ENCODE measurements at regions not wholly inside any gene's neighbourhood (a gene's known extent, or its start where the extent isn't known, plus 50 kb on each side); places are given as distances from the start of the nearest gene placed in this dataset.

DNA sequence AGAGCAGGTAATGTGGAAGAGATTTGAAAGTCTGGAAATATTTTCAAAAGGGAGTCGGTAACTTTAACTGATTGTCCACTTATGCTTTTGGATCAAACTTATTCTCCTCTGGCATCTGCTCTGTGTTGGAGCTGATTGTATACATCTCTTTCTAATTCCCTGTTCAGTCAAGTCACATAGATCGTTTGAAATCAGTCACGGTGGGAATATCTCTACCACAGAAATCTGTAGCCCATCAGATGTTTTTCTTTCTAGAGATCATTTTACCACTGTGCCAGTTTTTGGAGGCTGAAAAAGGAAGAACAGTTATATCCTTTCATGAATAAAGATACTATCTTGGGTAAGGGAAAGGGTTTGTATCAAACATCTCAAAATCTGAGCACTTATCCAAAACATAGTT lies 1853.3 kb downstream of the EFNA5 start:
- no peak overlapping the region for H3K4me3 ChIP-seq (ENCODE audit: low read depth, low read length)
- no peak for DNase-seq (ENCODE audit: low read depth)

DNA sequence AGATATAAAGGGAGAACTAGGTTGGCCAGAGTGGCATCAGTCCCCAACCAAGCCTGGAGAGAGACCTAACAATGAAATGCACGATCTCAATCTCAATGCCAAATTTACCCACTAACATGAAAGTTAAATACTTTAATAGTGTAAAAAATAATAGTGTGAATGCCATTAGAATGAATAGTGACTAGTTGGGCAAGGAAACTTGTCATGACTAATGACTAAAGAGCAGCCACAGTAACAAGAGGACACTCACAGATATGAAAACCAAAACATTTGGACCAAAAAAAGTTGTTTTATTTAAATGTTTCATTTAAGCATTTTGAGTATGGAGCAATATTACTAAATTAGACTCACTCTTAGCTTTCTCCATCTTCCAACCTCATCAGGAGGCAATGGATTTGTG lies 1853.8 kb downstream of the EFNA5 start:
- DNase-seq (ENCODE audit: low read depth), result no peak
- H3K4me3 ChIP-seq (ENCODE audit: low read depth, low read length), result no peak overlapping the region

DNA sequence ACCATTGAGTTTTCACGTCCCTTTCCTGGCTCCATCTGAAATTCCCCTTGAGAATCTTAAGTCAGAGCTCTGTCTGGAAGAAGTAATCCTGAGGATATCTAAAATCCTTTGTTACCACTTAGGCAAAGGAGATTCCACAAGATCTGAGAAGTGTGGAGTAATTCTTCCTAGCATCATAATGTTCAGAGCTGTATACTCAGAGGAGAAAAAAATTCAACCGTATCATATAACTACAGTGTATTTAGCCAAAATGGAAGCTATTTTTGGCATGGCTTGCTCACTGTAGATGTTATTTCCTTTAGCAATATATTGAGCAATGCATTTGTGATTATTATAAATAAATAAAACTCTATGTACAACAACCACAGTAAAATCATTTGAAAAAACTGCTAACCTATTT lies 1858.4 kb downstream of the EFNA5 start:
- DNase-seq (ENCODE audit: low read depth), result peak; percentile 17
- H3K4me3 ChIP-seq (ENCODE audit: low read depth, low read length), result no peak overlapping the region

DNA sequence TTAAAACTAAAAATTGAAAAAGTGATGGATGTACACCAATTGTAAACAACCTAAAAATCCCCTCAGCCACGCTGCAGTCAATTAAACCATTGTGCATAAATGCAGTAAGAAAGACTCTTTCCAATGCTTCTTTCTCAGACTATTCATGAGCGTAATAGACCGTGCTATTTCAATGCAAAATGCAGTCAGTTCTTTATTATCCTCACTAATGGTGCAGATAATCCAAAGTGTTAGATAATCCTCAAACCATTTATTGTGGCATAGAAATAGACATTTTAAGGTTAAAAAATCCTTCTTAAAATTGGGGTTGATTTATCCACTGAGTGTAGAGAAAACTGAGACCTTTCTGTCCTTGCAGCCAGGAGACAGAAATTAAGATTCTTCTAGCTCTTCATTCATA lies 1862.8 kb downstream of the EFNA5 start:
- no peak overlapping the region for H3K4me3 ChIP-seq (ENCODE audit: low read depth, low read length)
- no peak for DNase-seq (ENCODE audit: low read depth)

DNA sequence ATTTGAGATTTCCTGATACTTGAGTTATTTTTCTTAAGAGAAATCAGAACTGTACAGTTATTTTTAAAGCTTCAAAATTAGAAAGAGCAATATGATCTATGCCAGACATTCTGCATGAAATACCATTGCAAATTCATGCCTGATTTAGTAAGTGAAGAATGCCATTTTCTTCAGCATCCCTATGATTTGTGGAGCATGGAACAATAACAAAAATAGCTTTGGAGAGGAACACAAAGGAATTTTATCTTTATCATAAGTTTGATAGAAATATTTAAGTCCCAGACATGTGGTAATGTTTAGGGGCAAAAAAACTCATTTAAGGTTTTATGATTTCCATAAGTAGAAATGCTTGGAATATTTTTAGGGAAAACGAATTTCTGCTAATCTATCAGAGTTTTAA lies 1863.4 kb downstream of the EFNA5 start:
- no peak for DNase-seq (ENCODE audit: low read depth)
- no peak overlapping the region for H3K4me3 ChIP-seq (ENCODE audit: low read depth, low read length)

DNA sequence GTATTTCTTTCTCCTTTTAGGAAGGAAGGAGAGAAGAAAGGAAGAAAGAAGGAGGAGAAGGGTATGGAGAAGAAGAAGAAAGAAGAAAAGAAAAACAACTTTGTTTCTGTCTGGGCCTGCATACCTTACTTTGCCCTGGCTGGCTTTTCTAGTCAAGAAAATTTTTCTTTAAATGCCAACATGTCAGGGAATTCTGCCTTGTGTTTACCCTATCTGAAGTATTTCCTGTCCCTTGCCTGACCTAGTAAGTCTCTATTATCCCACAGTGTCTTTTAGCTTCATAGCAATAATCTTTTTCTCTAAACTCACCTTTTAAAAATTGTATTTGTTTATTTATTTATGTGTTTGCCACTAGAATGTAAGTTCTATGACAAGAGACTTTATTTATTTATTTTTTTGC lies 1864.1 kb downstream of the EFNA5 start:
- no peak overlapping the region for H3K4me3 ChIP-seq (ENCODE audit: low read depth, low read length)
- no peak for DNase-seq (ENCODE audit: low read depth)

DNA sequence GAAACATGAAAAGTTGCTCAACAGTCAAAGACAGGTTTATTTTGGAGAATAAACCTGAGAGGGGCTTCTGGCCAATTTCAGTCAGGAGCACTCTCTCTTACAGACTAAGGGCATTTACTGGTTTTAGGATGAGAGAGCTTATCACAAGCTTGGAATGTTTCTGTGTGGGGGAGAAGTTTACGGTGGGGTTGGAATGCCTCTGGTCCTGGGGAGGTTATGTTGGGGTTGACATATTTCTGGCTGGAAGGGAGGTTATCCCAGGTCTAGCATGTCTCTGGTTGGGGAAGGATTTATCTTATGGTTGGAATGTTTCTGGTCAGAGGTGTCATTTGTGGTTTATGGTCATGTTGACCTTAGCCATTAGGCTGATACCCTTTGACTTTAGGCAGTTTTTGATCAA lies 1867.3 kb downstream of the EFNA5 start:
- H3K4me3 ChIP-seq (ENCODE audit: low read depth, low read length), result no peak overlapping the region
- DNase-seq (ENCODE audit: low read depth), result no peak

DNA sequence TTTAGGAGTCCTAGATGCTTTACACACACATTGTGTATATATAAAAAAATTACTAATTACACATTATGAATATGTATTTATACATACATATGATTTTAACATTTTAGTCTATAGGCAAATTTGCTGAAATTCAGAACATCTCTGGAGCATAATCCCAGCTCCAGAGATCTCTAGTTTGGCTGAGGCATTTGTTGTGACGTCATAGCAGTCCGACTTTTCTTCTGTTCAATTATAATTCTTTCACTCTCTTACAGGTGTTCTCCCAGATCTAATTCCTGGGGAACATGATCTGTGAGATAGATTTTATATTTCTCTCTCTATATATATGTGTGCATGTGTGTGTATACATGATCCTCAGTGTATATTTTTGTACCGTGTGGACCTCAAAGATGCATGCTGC lies 1876.2 kb downstream of the EFNA5 start:
- H3K4me3 ChIP-seq (ENCODE audit: low read depth, low read length), result no peak overlapping the region
- DNase-seq (ENCODE audit: low read depth), result no peak

DNA sequence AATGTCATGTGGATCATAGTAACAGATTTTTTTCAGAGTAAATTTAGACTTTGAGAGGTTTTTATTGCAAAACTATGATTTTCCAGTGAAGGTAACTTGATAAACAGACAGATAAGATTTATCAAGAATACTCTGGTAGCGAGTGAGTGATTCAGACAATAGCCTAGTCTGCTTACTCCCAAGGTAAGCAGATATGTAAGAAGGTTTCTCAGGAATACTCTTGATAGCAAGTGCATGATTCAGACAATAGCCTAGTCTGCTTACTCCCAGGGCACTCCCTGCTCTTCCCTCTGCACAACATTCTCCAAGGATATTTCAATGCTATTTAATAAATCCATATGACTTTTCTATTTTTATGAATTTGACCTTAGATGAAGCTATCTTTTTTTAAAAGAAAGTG lies 1881.5 kb downstream of the EFNA5 start:
- no peak overlapping the region for H3K4me3 ChIP-seq (ENCODE audit: low read depth, low read length)

DNA sequence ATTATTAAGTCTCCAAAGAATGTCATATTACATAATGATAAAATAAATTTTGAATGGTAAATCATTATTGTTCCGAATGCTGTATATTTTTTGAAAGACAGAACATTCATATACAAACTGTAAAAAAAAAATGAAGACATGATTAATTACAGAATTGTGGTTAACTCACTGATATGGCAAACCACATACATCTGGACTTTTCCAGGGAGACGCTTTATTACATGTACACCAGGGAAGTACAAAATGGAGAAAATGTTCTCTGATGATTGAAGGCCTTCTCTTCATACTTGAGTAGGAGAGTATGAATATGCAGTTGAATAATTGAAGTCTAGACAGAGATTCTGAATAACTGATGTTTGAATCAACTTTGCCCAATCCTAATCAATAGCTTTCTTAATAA lies 1886.9 kb downstream of the EFNA5 start:
- no peak overlapping the region for H3K4me3 ChIP-seq (ENCODE audit: low read depth, low read length)
- no peak for DNase-seq (ENCODE audit: low read depth)

More for the DNA sequence above, 1881.5 kb downstream of the EFNA5 start:
- DNase-seq (ENCODE audit: low read depth), result no peak

DNA sequence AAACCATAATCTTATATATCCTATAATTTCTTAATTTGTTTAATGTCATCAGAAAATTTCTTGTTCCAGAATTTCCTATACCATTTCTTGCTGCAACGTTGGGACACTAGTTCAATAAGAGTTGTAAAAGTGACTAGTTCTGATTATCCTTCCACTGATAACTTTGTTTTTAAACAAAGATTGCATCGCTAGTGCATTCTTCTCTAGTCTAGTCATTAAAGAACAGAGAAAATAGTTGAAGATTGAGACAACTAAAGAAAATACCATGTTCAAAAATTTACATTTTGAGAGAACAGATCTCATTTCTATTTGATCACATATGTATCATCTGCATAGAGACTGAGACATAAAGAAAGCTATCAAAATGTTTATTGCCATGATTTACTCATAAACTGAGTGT lies 1888.2 kb downstream of the EFNA5 start:
- H3K4me3 ChIP-seq (ENCODE audit: low read depth, low read length), result no peak overlapping the region
- DNase-seq (ENCODE audit: low read depth), result peak; percentile 2

DNA sequence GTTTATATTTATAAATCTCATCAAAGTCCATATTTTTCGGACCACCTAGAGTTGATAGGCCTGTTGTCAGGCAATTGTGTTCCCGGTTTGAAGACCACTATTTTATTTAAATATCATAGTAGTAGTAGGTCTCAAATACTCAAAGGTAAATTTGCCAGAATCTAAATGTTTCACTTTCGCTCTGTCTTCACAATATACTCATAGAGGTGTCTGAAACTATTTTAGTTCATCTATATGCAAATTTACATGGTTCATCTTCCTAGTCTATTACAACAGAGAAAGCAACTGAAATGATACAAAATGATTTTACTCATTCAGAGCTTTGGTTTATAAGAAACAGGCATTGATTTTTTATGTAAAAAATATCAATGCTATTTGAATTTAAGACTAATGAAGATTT lies 1897.5 kb downstream of the EFNA5 start:
- H3K4me3 ChIP-seq (ENCODE audit: low read depth, low read length), result no peak overlapping the region
- no peak for DNase-seq (ENCODE audit: low read depth)

DNA sequence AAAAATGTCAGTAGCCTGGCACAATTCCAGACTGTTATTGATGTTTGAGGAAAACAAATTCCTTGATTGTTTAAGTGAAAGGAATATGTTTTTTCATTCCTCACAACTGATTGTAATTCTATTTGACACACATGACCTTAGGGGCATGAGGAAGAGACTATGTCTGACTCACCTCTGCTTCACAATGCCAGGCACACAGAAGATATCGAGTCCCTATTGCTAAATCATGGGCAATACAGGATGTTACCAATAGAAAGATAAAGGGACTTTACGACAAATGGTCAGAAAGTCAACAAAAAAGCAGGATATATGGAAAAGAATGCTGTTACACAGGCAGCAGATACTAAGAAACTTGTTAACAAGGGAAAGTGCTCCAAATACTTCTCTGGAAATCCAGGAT lies 1903.5 kb downstream of the EFNA5 start:
- H3K4me3 ChIP-seq (ENCODE audit: low read depth, low read length), result no peak overlapping the region
- no peak for DNase-seq (ENCODE audit: low read depth)

DNA sequence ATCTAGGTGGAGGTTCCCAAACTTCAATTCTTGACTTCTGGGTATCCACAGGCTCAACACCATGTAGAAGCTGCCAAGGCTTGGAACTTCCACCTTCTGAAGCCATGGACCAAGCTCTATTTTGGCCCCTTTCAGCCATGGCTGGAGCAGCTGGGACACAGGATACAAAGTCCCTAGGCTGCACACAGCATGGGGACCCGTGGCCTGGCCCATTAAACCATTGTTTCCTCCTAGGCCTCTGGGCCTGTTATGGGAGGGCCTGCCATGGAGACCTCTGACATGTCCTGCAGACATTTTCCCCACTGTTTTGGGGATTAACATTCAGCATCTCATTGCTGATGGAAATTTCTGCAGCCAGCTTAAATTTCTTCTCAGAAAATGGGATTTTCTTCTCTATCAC lies 1908.0 kb downstream of the EFNA5 start:
- no peak for DNase-seq (ENCODE audit: low read depth)
- H3K4me3 ChIP-seq (ENCODE audit: low read depth, low read length), result no peak overlapping the region

DNA sequence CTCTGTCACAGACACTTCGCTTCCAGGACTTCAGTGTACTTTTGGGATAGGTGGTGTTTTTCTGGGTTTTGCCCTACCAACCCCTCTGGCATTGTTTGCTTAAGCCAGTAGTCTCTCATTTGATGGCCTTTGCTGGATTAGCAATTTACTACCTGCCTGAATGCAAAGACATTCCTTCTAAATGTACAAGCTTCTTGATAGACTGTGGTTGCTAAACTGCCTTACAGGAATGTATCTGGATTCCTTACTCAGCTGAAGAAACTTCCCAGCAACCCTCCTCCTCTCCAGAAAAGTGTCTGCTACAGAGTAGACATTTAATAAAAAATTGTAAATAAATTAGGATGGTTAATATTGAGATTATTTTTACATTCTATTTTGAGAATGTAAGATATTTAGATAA lies 1916.7 kb downstream of the EFNA5 start:
- H3K4me3 ChIP-seq (ENCODE audit: low read depth, low read length), result no peak overlapping the region
- DNase-seq (ENCODE audit: low read depth), result peak; percentile 1

DNA sequence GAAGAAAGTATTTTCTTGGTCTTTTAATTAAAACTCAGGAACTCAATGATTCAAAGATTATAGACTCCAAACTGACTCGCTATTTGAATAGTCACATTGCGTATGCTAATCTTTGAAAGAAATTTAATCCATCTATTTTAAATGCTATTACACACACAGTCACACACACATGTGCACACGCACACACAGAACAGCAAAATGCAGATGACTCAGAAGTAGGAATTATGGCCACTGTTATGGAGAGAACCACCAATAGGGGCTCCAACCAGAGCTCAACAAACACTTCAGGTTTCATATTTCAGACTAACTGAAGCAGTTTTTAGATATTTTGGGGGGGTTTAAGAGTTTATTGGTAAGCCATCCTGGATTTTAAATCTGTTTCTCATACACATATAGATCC lies 1917.9 kb downstream of the EFNA5 start:
- DNase-seq (ENCODE audit: low read depth), result peak; percentile 24

DNA sequence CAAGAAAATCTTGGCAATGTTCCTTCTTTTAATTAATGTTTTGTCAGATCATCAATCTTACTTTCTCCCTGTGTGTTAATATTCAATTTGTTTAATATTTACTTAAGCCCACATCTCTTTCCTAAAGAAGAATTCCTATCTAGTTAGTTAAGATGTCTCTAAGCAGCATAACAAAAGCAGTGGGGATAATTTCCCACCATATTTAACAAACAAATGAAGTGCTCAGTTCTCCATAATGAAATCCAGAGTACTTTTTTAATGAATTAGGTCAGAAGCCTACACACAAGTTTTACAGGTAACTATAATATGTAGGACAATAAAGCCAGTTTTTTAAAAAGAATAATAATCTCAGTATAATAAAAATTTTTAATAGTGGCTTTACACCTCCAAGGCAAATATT lies 1918.8 kb downstream of the EFNA5 start:
- no peak for DNase-seq (ENCODE audit: low read depth)
- H3K4me3 ChIP-seq (ENCODE audit: low read depth, low read length), result no peak overlapping the region

More for the DNA sequence above, 1917.9 kb downstream of the EFNA5 start:
- H3K4me3 ChIP-seq (ENCODE audit: low read depth, low read length), result no peak overlapping the region

DNA sequence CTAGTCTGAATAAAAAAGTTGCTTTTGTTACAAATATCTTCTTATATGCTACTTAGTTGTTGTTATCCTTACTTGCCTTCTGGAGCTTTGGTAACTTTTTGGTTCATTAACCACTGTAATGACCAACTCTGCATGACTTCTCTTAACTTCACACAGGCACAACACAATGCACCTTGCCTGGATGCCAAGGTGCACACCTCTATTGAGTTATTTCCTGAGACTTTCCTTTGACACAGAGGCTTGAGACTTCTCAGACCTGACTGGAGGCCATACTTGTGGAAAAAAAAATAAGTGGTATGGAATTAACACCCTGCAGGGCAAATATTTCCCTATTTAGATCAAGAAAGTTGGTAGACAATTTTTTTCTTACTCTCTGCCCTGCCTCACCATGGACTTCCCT lies 1925.6 kb downstream of the EFNA5 start:
- no peak overlapping the region for H3K4me3 ChIP-seq (ENCODE audit: low read depth, low read length)
- DNase-seq (ENCODE audit: low read depth), result no peak

DNA sequence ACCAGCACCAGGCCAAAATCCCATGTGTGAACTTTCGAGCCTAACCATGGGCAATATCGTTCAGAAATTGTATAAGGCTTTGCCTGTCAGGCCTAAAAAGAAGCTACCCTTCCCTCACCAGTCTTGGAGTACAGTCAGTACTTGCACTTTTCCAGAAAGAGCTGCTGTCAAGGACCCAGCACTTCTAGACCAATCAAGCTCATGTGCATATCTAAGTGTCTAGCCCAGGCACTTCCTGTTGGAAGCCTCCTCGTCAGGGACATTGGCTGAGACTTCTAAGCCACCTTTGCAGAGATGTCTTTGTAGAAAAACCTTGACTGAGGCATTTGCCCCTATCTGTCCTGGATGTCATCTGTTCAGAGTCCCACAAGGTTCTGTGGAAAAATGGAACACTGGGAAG lies 1930.5 kb downstream of the EFNA5 start:
- no peak overlapping the region for H3K4me3 ChIP-seq (ENCODE audit: low read depth, low read length)
- no peak for DNase-seq (ENCODE audit: low read depth)

DNA sequence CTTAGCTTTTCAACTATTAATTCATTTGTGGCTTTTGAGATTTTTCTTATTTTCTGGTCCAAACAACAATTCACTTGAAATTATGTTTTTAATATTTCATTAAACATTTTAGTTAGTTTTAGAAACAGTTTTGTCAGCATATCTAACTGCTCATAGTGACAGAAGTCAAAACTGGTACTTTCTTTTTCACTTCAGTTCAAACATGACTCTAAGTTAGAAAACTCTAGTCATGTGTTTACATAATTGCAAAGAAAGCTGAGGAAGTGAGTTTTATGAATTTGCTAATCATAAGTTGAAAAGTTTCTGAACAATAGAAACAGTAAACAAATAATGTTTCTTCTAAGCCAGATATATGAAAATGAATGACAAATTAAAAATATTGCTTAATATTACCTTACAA lies 1931.0 kb downstream of the EFNA5 start:
- DNase-seq (ENCODE audit: low read depth), result no peak
- H3K4me3 ChIP-seq (ENCODE audit: low read depth, low read length), result no peak overlapping the region

DNA sequence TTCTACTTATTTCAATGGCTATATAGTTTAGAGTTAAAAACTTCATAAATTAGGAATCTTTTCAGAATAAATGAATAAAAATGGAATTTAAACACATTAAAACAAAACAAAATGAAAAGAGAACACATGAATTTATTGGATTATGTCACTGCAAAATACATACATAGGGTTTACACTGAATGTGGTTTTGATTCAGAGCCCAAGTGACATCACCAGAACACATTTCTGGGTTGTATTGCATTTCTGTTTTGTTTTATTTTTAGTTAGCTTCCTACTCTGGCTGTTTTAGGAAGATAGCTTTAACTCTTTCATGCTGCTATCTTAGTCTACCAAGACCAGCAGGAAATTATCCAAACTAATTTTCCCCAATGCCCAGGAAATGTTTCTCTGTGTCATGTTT lies 1935.0 kb downstream of the EFNA5 start:
- no peak overlapping the region for H3K4me3 ChIP-seq (ENCODE audit: low read depth, low read length)
- DNase-seq (ENCODE audit: low read depth), result no peak

DNA sequence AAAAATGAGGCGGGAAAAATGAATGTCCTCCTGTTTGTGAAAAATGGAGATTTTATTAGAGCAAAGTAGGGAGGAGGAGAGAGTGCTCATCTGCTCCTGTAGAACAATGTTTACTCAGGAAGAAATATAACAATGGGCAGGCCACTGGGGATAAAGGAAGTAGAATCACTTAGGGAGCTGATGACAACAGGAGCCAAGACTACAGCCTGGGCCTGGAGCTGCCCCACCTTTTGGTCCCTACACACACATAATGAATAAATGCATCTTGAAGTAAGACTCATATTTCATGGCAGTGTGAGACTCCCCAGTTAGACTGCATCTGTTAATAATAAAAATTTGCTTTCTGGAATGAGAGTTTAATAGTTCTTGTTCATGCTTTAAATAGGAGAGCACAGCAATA lies 1939.8 kb downstream of the EFNA5 start:
- no peak overlapping the region for H3K4me3 ChIP-seq (ENCODE audit: low read depth, low read length)
- no peak for DNase-seq (ENCODE audit: low read depth)

DNA sequence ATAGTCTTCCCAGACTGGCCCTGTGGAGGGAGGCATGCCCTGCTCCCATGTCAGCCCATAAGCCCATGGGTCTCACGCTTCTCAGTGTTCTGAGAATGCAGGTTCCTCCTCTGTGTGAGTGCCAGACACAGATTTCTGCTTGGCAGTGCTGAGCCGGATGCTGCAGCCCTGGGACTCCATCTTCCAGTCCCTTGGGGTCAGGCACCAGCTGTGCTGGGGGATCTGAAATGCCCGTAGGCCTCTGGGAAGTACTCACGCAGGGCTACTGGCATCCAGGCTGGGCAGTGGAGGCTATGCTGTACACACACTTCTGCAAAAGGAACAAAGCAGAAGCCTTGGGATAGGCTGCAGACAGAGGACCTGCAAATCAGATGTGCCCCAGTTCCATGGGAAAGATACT lies 1944.6 kb downstream of the EFNA5 start:
- H3K4me3 ChIP-seq (ENCODE audit: low read depth, low read length), result no peak overlapping the region
- DNase-seq (ENCODE audit: low read depth), result no peak
